ENCODE measurements at regions not wholly inside any gene's neighbourhood (a gene's known extent, or its start where the extent isn't known, plus 50 kb on each side); places are given as distances from the start of the nearest gene placed in this dataset.

DNA sequence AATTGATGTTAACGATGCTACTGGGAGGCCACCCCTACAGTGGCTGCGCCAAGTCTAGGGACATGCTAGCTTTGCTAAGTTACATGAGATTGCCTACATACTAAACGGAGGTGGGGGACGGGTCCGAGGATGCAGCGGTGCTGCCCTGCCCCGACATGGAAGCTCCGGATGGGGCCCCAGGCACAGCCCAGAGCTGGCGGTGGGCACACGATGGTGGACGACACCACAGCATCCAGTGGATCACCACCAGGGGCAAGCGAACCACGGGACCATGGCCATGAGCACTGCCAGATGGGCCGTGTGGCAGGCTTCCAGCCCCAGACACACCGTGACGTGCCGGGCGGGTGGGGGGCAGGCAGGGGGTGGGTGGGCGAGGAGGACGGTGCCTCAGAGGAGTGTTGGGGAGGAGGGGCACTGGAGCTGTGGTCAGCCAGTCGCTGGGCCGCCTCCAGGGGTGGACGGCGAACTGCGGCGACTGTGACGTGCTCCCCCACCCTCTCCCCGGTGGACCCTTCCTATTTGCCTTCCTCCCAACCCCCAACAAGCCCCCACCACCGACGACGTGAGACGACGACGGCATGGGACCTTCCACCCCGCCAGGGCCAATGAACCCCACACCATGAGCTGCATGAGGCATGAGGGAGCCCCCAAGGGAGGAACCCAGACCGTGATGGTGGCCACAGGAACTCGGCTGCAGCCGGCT lies 90.6 kb upstream of the ANKRD30BL start:
- TF ChIP-seq, protein P1, sequence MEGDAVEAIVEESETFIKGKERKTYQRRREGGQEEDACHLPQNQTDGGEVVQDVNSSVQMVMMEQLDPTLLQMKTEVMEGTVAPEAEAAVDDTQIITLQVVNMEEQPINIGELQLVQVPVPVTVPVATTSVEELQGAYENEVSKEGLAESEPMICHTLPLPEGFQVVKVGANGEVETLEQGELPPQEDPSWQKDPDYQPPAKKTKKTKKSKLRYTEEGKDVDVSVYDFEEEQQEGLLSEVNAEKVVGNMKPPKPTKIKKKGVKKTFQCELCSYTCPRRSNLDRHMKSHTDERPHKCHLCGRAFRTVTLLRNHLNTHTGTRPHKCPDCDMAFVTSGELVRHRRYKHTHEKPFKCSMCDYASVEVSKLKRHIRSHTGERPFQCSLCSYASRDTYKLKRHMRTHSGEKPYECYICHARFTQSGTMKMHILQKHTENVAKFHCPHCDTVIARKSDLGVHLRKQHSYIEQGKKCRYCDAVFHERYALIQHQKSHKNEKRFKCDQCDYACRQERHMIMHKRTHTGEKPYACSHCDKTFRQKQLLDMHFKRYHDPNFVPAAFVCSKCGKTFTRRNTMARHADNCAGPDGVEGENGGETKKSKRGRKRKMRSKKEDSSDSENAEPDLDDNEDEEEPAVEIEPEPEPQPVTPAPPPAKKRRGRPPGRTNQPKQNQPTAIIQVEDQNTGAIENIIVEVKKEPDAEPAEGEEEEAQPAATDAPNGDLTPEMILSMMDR (IDR thresholded peaks at IDR 0.05) = no peak
- no peak for TF ChIP-seq POLR2A (IDR thresholded peaks at IDR 0.05)

Measured in esophagus squamous epithelium (tissue), 4 donors.